HEK293 (cell line): ENCODE measurements at regions not wholly inside any gene's neighbourhood (a gene's known extent, or its start where the extent isn't known, plus 50 kb on each side); places are given as distances from the start of the nearest gene placed in this dataset.

Experiments used
- CTCF ChIP-seq: fragments of 450-650 bp; formaldehyde crosslinking; IDR thresholded peaks from 2 replicates; pipeline ENCODE4 v1.5.1; 2016; ENCODE audit warnings: missing biosample characterization, missing genetic modification characterization
- MEIS1 ChIP-seq: sonication (generic); formaldehyde crosslinking; IDR thresholded peaks from 2 replicates; pipeline ENCODE4 v1.8.1; 2022; ENCODE audit warnings: missing genetic modification reagents, mild to moderate bottlenecking, borderline replicate concordance
- REST ChIP-seq: fragments of 450-650 bp; formaldehyde crosslinking; IDR thresholded peaks from 2 replicates; pipeline ENCODE4 v1.5.1; 2016; ENCODE audit warnings: missing biosample characterization, missing genetic modification characterization
- YY1 ChIP-seq: fragments of 450-650 bp; formaldehyde crosslinking; IDR thresholded peaks from 2 replicates; pipeline ENCODE4 v1.5.1; 2018; ENCODE audit warnings: missing biosample characterization, missing genetic modification characterization
- ZBTB7A ChIP-seq: fragments of 450-650 bp; formaldehyde crosslinking; IDR thresholded peaks from 2 replicates; pipeline ENCODE4 v1.5.1; 2016; ENCODE audit warnings: low read depth, missing biosample characterization, missing genetic modification characterization
- ZNF112 ChIP-seq: fragments of 450-650 bp; formaldehyde crosslinking; IDR thresholded peaks from 2 replicates; pipeline ENCODE4 v1.5.0; 2017; ENCODE audit warnings: missing biosample characterization, missing genetic modification characterization
- ZNF350 ChIP-seq: fragments of 450-650 bp; formaldehyde crosslinking; IDR thresholded peaks from 2 replicates; pipeline ENCODE4 v1.5.0; 2017; ENCODE audit warnings: missing biosample characterization, mild to moderate bottlenecking, missing genetic modification characterization
- ZNF398 ChIP-seq: fragments of 450-650 bp; formaldehyde crosslinking; IDR thresholded peaks from 2 replicates; pipeline ENCODE4 v1.5.1; 2017; ENCODE audit warnings: missing biosample characterization, missing genetic modification characterization
- ZNF510 ChIP-seq: fragments of 450-650 bp; formaldehyde crosslinking; IDR thresholded peaks from 2 replicates; pipeline ENCODE4 v1.5.1; 2018; ENCODE audit warnings: mild to moderate bottlenecking, missing genetic modification characterization, missing biosample characterization; ENCODE audit not compliant: insufficient replicate concordance
- ZNF580 ChIP-seq: fragments of 450-650 bp; formaldehyde crosslinking; IDR thresholded peaks from 2 replicates; pipeline ENCODE4 v1.5.1; 2016; ENCODE audit warnings: missing biosample characterization, missing genetic modification characterization
- ZNF776 ChIP-seq: fragments of 450-650 bp; formaldehyde crosslinking; IDR thresholded peaks from 2 replicates; pipeline ENCODE4 v1.5.0; 2017; ENCODE audit warnings: missing biosample characterization, missing genetic modification characterization, borderline replicate concordance

- TF ChIP-seq MEIS1 (CRISPR knock-in tag), result no peak
- no peak for TF ChIP-seq ZNF398 (tag by site-specific recombination)
- no peak for TF ChIP-seq ZBTB7A (tag by site-specific recombination)
- no peak for TF ChIP-seq ZNF776 (tag by site-specific recombination)
- TF ChIP-seq ZNF580 (tag by site-specific recombination), result no peak
- no peak for TF ChIP-seq CTCF
- no peak for TF ChIP-seq REST (tag by site-specific recombination)
- no peak for TF ChIP-seq YY1
- TF ChIP-seq ZNF510 (tag by site-specific recombination), result no peak
- no peak for TF ChIP-seq ZNF350 (tag by site-specific recombination)
- TF ChIP-seq ZNF112 (tag by site-specific recombination), result no peak
Measured at GRCh38 chr6:56708810-56709597, 66.3 kb upstream of the DST start.
